ENCODE measurements at regions not wholly inside any gene's neighbourhood (a gene's known extent, or its start where the extent isn't known, plus 50 kb on each side); places are given as distances from the start of the nearest gene placed in this dataset.

DNA sequence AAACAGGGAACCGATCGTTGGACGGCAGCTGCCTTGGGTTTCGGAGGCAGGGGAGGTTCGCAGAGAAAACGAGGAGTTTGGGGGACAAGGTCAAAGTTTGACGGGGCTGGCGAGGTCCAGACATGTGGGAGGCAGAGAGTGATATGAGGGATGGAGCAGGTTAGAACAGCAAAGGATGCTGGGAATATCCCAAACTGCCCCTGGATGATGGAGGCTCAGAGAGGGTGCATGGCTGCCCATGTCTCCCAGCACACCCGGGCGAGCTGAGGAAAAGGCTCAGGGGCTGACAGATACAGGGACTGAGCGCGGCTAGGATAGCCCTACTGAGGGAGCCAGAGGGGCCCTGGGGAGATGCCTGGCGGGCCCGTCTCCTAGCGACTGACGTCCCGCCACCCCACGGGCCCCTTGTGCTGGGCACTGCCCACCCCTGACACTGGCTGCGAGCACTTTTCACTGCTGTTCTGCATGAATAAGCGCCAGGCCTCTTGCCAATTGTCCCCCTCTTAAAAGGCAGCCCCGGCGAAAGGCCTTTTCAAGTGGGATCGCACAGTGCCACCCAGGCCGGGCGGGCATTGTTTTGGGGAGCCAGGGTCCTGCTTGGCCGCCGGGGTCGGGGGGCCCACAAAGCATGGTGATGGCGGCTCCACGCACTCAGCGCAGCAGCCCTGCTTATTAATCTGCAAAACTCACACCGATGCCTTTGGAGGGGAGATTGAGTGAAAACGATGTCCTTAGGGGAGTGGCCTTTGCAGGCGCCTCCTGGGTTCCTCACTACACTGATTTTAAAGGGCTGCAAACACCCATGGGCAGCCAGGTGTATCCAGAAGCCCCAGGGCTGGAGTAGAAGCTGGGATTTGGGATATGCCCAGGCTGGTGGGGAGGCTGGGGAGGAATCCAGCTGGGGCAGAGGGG lies 90.0 kb upstream of the LINC01488 start:
- no peak overlapping the region for H3K9ac ChIP-seq (ENCODE audit: low read length)
- intact Hi-C loops (cut with micrococcal nuclease), result no loop called here

More for the DNA sequence above, 90.0 kb upstream of the LINC01488 start:
- no peaks in the 10 kb centered on the region for H4K20me1 ChIP-seq (ENCODE audit: insufficient read depth)
- ChIA-PET RAD21 (ENCODE audit: low non-redundant PET in 1 of 2, low total read pairs in 2 of 2, uncharacterized antibody in 2 of 2, unreplicated experiment in 2 of 2) (no interaction called here), CTCF (no interaction called here), POLR2A (no interaction called here)
- TF ChIP-seq YY1 (IDR thresholded peaks at IDR 0.05; ENCODE audit: extremely low read depth, insufficient replicate concordance, low read depth, low read length) (no peak), POLR2AphosphoS5 (IDR thresholded peaks at IDR 0.05; ENCODE audit: low read depth, low read length) (no peak), ATF3 (IDR thresholded peaks at IDR 0.05) (no peak), EZH2phosphoT487 (IDR thresholded peaks at IDR 0.05; ENCODE audit: borderline replicate concordance) (no peak), EGR1 (IDR thresholded peaks at IDR 0.05; ENCODE audit: low read depth) (no peak), EZH2 (IDR thresholded peaks at IDR 0.05) (no peak), REST (IDR thresholded peaks at IDR 0.05; ENCODE audit: low read depth) (no peak), CEBPB (IDR thresholded peaks at IDR 0.05; ENCODE audit: low read depth) (no peak), ZFX (IDR thresholded peaks at IDR 0.05) (no peak), FOSL1 (IDR thresholded peaks at IDR 0.05; ENCODE audit: low read depth) (no peak), SIN3A (IDR thresholded peaks at IDR 0.05; ENCODE audit: low read depth) (no peak), ZNF274 (IDR thresholded peaks at IDR 0.05; ENCODE audit: low read depth, low read length) (no peak), RAD21 (IDR thresholded peaks at IDR 0.05; ENCODE audit: low read depth) (no peak), TCF7L2 (IDR thresholded peaks at IDR 0.05; ENCODE audit: borderline replicate concordance, extremely low read depth, insufficient read depth, insufficient read length) (no peak), ELF1 (IDR thresholded peaks at IDR 0.05; ENCODE audit: borderline replicate concordance, low read depth) (no peak), JUND (IDR thresholded peaks at IDR 0.05) (no peak)
- TF ChIP-seq, protein P1, sequence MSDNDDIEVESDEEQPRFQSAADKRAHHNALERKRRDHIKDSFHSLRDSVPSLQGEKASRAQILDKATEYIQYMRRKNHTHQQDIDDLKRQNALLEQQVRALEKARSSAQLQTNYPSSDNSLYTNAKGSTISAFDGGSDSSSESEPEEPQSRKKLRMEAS (IDR thresholded peaks at IDR 0.05), result no peak
- H3K27ac ChIP-seq (ENCODE audit: low read depth, low read length), result no peak overlapping the region
- H3K36me3 ChIP-seq (ENCODE audit: control insufficient read depth in 1 of 2, insufficient read depth in 2 of 2, low read length in 2 of 2), result no peaks in the 10 kb centered on the region
- no peaks in the 10 kb centered on the region for H3K27me3 ChIP-seq (ENCODE audit: insufficient read depth, low read length)
- no peak overlapping the region for H3K4me2 ChIP-seq (ENCODE audit: low read length)
- no peaks in the 10 kb centered on the region for H3K9me2 ChIP-seq (ENCODE audit: insufficient read depth)
- no peak overlapping the region for H2AFZ ChIP-seq (ENCODE audit: low read depth, low read length, poor library complexity, severe bottlenecking)
- H3K4me1 ChIP-seq (ENCODE audit: control insufficient read depth in 1 of 2, insufficient read depth in 2 of 2, low read length in 2 of 2), result peaks cover 0 to 6% of the 10 kb centered on the region in 2 experiments; a peak in 1 of 4 replicates
- no peak for ATAC-seq
- H3K9me3 ChIP-seq (ENCODE audit: control insufficient read depth in 1 of 2, insufficient read depth in 1 of 2, low read depth in 1 of 2, low read length in 2 of 2), result peaks cover 0 to 18% of the 10 kb centered on the region in 2 experiments; a peak in 1 of 4 replicates
- no TSS peak for BruUV-seq (replicated peaks)
- H3K4me3 ChIP-seq (replicated peaks in 1 of 2; ENCODE audit: low read depth in 1 of 2, low read length in 2 of 2), result no peak overlapping the region
- DNase-seq (ENCODE audit: low read depth, low spot score), result no peak
- no peaks in the 10 kb centered on the region for H3K79me2 ChIP-seq (ENCODE audit: insufficient read depth, low read length)
